ENCODE measurements at regions not wholly inside any gene's neighbourhood (a gene's known extent, or its start where the extent isn't known, plus 50 kb on each side); places are given as distances from the start of the nearest gene placed in this dataset.
A peak's percentile ranks its signal among the peaks of the same experiment; 100 is the strongest.

DNA sequence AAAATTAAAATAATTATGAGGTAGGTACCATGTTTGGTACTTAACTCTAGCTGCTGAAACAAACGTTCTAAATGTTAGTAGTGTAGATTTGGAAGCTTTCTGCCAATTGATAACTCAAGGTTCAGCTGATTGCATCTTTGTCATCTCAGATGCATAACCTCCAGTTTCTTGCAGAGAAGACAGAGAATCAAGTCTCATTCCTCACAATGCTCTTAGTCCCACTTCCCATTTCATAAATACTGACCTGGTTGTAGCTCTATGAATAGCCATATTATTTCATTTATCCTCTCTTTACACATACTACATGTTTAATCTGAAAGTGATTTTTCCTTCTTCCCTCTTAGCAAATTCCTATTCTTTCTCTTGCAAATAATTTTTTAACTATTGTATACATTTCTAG lies 178.5 kb upstream of the SETBP1 start:
- H3K9me3 Mint-ChIP-seq: no peaks in the 10 kb centered on the region
- H3K4me3 Mint-ChIP-seq: no peak overlapping the region
- H3K27me3 ChIP-seq (ENCODE audit: insufficient read depth, low read length, poor library complexity, severe bottlenecking): no peaks in the 10 kb centered on the region
- H3K27ac Mint-ChIP-seq: no peak overlapping the region
- CTCF ChIA-PET: no interaction called here
- DNase-seq: no peak
- H3K9me3 ChIP-seq (ENCODE audit: low read length): no peaks in the 10 kb centered on the region
- POLR2A ChIA-PET: no interaction called here
- H3K27ac ChIP-seq (ENCODE audit: low read depth, low read length): no peak overlapping the region
- no peaks in the 10 kb centered on the region for H3K36me3 Mint-ChIP-seq
- no peaks in the 10 kb centered on the region for H3K36me3 ChIP-seq (ENCODE audit: insufficient read depth, low read length)
- no peak overlapping the region for H3K4me3 ChIP-seq (ENCODE audit: low read length)
- H3K4me1 Mint-ChIP-seq: peaks cover 0 to 7% (median 0%) of the 10 kb centered on the region in 3 donors
- no peaks in the 10 kb centered on the region for H3K27me3 Mint-ChIP-seq
- H3K4me1 ChIP-seq (ENCODE audit: insufficient read depth, low read length): no peaks in the 10 kb centered on the region

DNA sequence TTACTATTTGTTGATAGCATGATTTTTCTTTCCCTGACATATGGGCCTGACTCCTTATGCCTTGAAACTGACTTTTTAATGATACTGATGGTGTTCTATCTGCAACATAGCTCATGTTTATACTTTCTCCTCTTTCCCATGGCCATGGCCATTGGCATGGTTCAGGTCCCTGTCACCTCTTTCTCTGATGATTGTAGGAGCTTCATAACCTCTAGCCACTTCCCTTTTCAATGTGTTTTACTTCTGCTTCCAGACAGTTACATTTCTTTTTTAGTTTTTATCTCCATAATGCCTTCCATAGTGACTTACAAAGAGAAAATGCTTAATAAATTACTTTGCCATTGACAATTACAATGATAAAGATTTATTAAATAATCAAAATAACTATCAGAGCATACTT lies 177.9 kb upstream of the SETBP1 start:
- DNase-seq: no peak
- CTCF ChIA-PET: no interaction called here
- Mint-ChIP-seq H3K27me3 (no peaks in the 10 kb centered on the region), H3K36me3 (no peaks in the 10 kb centered on the region), H3K27ac (no peak overlapping the region), H3K4me1 (peaks cover 0 to 7% (median 0%) of the 10 kb centered on the region in 3 donors), H3K4me3 (no peak overlapping the region), H3K9me3 (no peaks in the 10 kb centered on the region)
- H3K27ac ChIP-seq (ENCODE audit: low read depth, low read length): no peak overlapping the region
- H3K36me3 ChIP-seq (ENCODE audit: insufficient read depth, low read length): no peaks in the 10 kb centered on the region
- H3K27me3 ChIP-seq (ENCODE audit: insufficient read depth, low read length, poor library complexity, severe bottlenecking): no peaks in the 10 kb centered on the region
- no peaks in the 10 kb centered on the region for H3K9me3 ChIP-seq (ENCODE audit: low read length)
- no peak overlapping the region for H3K4me3 ChIP-seq (ENCODE audit: low read length)
- H3K4me1 ChIP-seq (ENCODE audit: insufficient read depth, low read length): no peaks in the 10 kb centered on the region
- POLR2A ChIA-PET: no interaction called here

- Mint-ChIP-seq H3K9me3 (no peaks in the 10 kb centered on the region), H3K4me1 (peaks cover 0 to 7% (median 0%) of the 10 kb centered on the region in 3 donors), H3K27me3 (no peaks in the 10 kb centered on the region), H3K27ac (no peak overlapping the region), H3K4me3 (no peak overlapping the region), H3K36me3 (no peaks in the 10 kb centered on the region)
- CTCF ChIA-PET: no interaction called here
- Histone ChIP-seq H3K27ac (ENCODE audit: low read depth, low read length) (no peak overlapping the region), H3K27me3 (ENCODE audit: insufficient read depth, low read length, poor library complexity, severe bottlenecking) (no peaks in the 10 kb centered on the region), H3K36me3 (ENCODE audit: insufficient read depth, low read length) (no peaks in the 10 kb centered on the region), H3K9me3 (ENCODE audit: low read length) (no peaks in the 10 kb centered on the region), H3K4me1 (ENCODE audit: insufficient read depth, low read length) (no peaks in the 10 kb centered on the region), H3K4me3 (ENCODE audit: low read length) (no peak overlapping the region)
- POLR2A ChIA-PET: no interaction called here
- DNase-seq: no peak
Observed at GRCh38 chr18:44503854-44504253, 176.8 kb upstream of the SETBP1 start.

- H3K4me3 ChIP-seq (ENCODE audit: low read length): no peak overlapping the region
- no peaks in the 10 kb centered on the region for H3K9me3 ChIP-seq (ENCODE audit: low read length)
- no peaks in the 10 kb centered on the region for H3K36me3 Mint-ChIP-seq
- peaks cover 0 to 7% (median 0%) of the 10 kb centered on the region in 3 donors for H3K4me1 Mint-ChIP-seq
- H3K4me3 Mint-ChIP-seq: no peak overlapping the region
- no peaks in the 10 kb centered on the region for H3K9me3 Mint-ChIP-seq
- peaks cover 0 to 3% of the 10 kb centered on the region in 2 donors for H3K27me3 Mint-ChIP-seq
- ChIA-PET CTCF (no interaction called here), POLR2A (no interaction called here)
- no peaks in the 10 kb centered on the region for H3K36me3 ChIP-seq (ENCODE audit: insufficient read depth, low read length)
- no peak overlapping the region for H3K27ac ChIP-seq (ENCODE audit: low read depth, low read length)
- peak in 2 of 5 donors; percentile 6 to 12 for DNase-seq
- no peak overlapping the region for H3K27ac Mint-ChIP-seq
- H3K27me3 ChIP-seq (ENCODE audit: insufficient read depth, low read length, poor library complexity, severe bottlenecking): no peaks in the 10 kb centered on the region
- no peaks in the 10 kb centered on the region for H3K4me1 ChIP-seq (ENCODE audit: insufficient read depth, low read length)
Observed at GRCh38 chr18:44507729-44508325, 172.9 kb upstream of the SETBP1 start.

DNA sequence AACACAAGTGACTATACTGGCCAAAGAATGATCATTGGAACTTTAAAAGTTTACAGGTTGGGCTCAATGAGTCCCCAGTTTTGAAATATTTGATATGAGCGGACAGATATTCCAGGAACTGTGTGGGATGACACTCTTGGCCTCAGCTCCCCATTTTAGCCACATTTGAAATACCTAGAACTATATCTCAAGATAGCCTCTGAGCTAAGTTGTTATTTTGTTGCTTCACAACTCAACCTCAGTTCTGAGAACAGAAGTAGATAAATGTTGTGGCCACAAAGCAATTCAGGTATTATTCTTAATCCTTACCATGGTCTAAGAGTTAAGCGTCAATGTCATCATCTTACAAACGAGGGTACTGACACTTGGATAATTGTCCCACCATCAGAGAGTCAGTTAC lies 172.2 kb upstream of the SETBP1 start:
- Histone ChIP-seq H3K27ac (ENCODE audit: low read depth, low read length) (no peak overlapping the region), H3K27me3 (ENCODE audit: insufficient read depth, low read length, poor library complexity, severe bottlenecking) (no peaks in the 10 kb centered on the region), H3K4me1 (ENCODE audit: insufficient read depth, low read length) (no peaks in the 10 kb centered on the region), H3K36me3 (ENCODE audit: insufficient read depth, low read length) (no peaks in the 10 kb centered on the region), H3K9me3 (ENCODE audit: low read length) (no peaks in the 10 kb centered on the region), H3K4me3 (ENCODE audit: low read length) (no peak overlapping the region)
- Mint-ChIP-seq H3K4me3 (no peak overlapping the region), H3K27ac (no peak overlapping the region), H3K4me1 (peaks cover 0 to 7% (median 0%) of the 10 kb centered on the region in 3 donors), H3K9me3 (no peaks in the 10 kb centered on the region), H3K27me3 (peaks cover 0 to 3% of the 10 kb centered on the region in 2 donors), H3K36me3 (no peaks in the 10 kb centered on the region)
- POLR2A ChIA-PET: no interaction called here
- CTCF ChIA-PET: no interaction called here
- DNase-seq: no peak

DNA sequence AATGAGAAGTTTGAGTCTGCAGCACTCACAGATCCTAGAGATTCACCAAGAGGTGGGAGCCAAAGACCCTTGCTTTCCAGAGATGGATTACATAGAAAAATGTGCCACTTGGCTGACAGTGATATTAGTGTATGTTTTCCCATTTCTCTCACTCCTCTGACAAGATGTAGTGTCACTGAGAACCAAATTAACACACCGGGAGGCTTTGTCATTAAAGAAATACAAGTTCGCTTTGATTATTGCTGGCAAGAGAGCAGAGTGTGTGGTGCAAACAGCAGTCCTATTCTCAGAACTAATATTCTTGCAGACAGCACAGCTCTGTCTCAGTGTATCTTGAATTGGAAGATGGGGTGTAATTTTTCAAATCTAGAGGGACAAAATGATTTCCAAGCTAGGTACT lies 171.6 kb upstream of the SETBP1 start:
- Mint-ChIP-seq H3K36me3 (no peaks in the 10 kb centered on the region), H3K9me3 (no peaks in the 10 kb centered on the region), H3K4me3 (no peak overlapping the region), H3K27me3 (peaks cover 0 to 3% of the 10 kb centered on the region in 2 donors), H3K27ac (no peak overlapping the region), H3K4me1 (peaks cover 0 to 7% (median 0%) of the 10 kb centered on the region in 3 donors)
- H3K27ac ChIP-seq (ENCODE audit: low read depth, low read length): no peak overlapping the region
- ChIA-PET POLR2A (no interaction called here), CTCF (no interaction called here)
- H3K27me3 ChIP-seq (ENCODE audit: insufficient read depth, low read length, poor library complexity, severe bottlenecking): no peaks in the 10 kb centered on the region
- H3K36me3 ChIP-seq (ENCODE audit: insufficient read depth, low read length): no peaks in the 10 kb centered on the region
- no peak overlapping the region for H3K4me3 ChIP-seq (ENCODE audit: low read length)
- H3K9me3 ChIP-seq (ENCODE audit: low read length): no peaks in the 10 kb centered on the region
- no peaks in the 10 kb centered on the region for H3K4me1 ChIP-seq (ENCODE audit: insufficient read depth, low read length)
- no peak for DNase-seq

DNA sequence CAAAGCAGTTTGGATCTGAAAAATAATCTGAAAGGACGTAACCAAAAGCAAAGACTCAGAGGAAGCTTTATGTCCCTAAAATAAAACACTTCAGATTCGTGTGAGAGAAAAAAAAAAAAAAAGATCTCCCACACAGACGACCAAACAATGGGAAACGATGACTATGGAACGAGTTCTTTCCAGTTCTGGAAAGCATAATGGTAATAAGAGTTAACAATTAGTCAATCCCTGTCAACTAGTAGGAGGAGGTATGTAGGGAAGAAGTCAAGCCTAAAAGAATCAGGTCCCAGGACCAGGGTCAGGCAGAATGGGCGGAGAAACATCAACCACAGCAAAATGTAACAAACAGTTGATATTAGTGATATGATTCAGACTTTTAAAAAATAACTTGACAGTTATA lies 170.3 kb upstream of the SETBP1 start:
- H3K27me3 Mint-ChIP-seq: peaks cover 0 to 3% of the 10 kb centered on the region in 2 donors
- peaks cover 0 to 7% (median 3%) of the 10 kb centered on the region in 3 donors for H3K4me1 Mint-ChIP-seq
- H3K4me3 Mint-ChIP-seq: no peak overlapping the region
- Histone ChIP-seq H3K36me3 (ENCODE audit: insufficient read depth, low read length) (no peaks in the 10 kb centered on the region), H3K27ac (ENCODE audit: low read depth, low read length) (no peak overlapping the region), H3K9me3 (ENCODE audit: low read length) (no peaks in the 10 kb centered on the region), H3K4me1 (ENCODE audit: insufficient read depth, low read length) (no peaks in the 10 kb centered on the region), H3K4me3 (ENCODE audit: low read length) (no peak overlapping the region), H3K27me3 (ENCODE audit: insufficient read depth, low read length, poor library complexity, severe bottlenecking) (no peaks in the 10 kb centered on the region)
- no peak overlapping the region for H3K27ac Mint-ChIP-seq
- H3K9me3 Mint-ChIP-seq: no peaks in the 10 kb centered on the region
- no peak for DNase-seq
- ChIA-PET POLR2A (no interaction called here), CTCF (interaction anchor here (1.3 kb wide), 1 partner anchor 10 kb away, joined by 3 read pairs; no protein-coding TSS in a partner anchor)
- no peaks in the 10 kb centered on the region for H3K36me3 Mint-ChIP-seq

- no peaks in the 10 kb centered on the region for H3K27me3 ChIP-seq (ENCODE audit: insufficient read depth, low read length, poor library complexity, severe bottlenecking)
- peaks cover 0 to 3% of the 10 kb centered on the region in 2 donors for H3K27me3 Mint-ChIP-seq
- H3K4me3 ChIP-seq (ENCODE audit: low read length): no peak overlapping the region
- CTCF ChIA-PET: no interaction called here
- POLR2A ChIA-PET: no interaction called here
- no peaks in the 10 kb centered on the region for H3K36me3 ChIP-seq (ENCODE audit: insufficient read depth, low read length)
- H3K4me1 Mint-ChIP-seq: peaks cover 0 to 3% (median 0%) of the 10 kb centered on the region in 3 donors
- H3K4me3 Mint-ChIP-seq: no peak overlapping the region
- DNase-seq: no peak
- no peaks in the 10 kb centered on the region for H3K4me1 ChIP-seq (ENCODE audit: insufficient read depth, low read length)
- H3K36me3 Mint-ChIP-seq: no peaks in the 10 kb centered on the region
- H3K9me3 Mint-ChIP-seq: no peaks in the 10 kb centered on the region
- H3K9me3 ChIP-seq (ENCODE audit: low read length): no peaks in the 10 kb centered on the region
- no peak overlapping the region for H3K27ac Mint-ChIP-seq
- no peak overlapping the region for H3K27ac ChIP-seq (ENCODE audit: low read depth, low read length)
Observed at GRCh38 chr18:44513233-44513632, 167.5 kb upstream of the SETBP1 start.

GRCh38 chr18:44514106-44514505 lies 166.6 kb upstream of the SETBP1 start:
- H3K27me3 ChIP-seq (ENCODE audit: insufficient read depth, low read length, poor library complexity, severe bottlenecking): no peaks in the 10 kb centered on the region
- peaks cover 0 to 3% (median 0%) of the 10 kb centered on the region in 3 donors for H3K4me1 Mint-ChIP-seq

More at GRCh38 chr18:44514106-44514505, 166.6 kb upstream of the SETBP1 start:
- Histone ChIP-seq H3K27ac (ENCODE audit: low read depth, low read length) (no peak overlapping the region), H3K9me3 (ENCODE audit: low read length) (no peaks in the 10 kb centered on the region), H3K4me1 (ENCODE audit: insufficient read depth, low read length) (no peaks in the 10 kb centered on the region), H3K4me3 (ENCODE audit: low read length) (no peak overlapping the region), H3K36me3 (ENCODE audit: insufficient read depth, low read length) (no peaks in the 10 kb centered on the region)
- Mint-ChIP-seq H3K27ac (no peak overlapping the region), H3K27me3 (peaks cover 0 to 3% of the 10 kb centered on the region in 2 donors), H3K4me3 (no peak overlapping the region), H3K36me3 (no peaks in the 10 kb centered on the region), H3K9me3 (no peaks in the 10 kb centered on the region)
- DNase-seq: no peak
- ChIA-PET CTCF (no interaction called here), POLR2A (no interaction called here)

All from CD8-positive, alpha-beta memory T cell (primary cell).